RWPE1 (cell line): ENCODE measurements at regions not wholly inside any gene's neighbourhood (a gene's known extent, or its start where the extent isn't known, plus 50 kb on each side); places are given as distances from the start of the nearest gene placed in this dataset.

ENCODE experiments used
- CTCF ChIA-PET: fragments of 350-600 bp; sonication (Branson Sonifier 250); formaldehyde crosslinking; extraction: SDS; loops from one replicate; lab custom pipeline; 2021; lab: Yijun Ruan, JAX
- POLR2A ChIA-PET: fragments of 400-600 bp; formaldehyde crosslinking; extraction: SDS; loops from one replicate; lab custom pipeline; 2020; ENCODE audit warnings: antibody characterized with exemption; ENCODE audit not compliant: low non-redundant PET; lab: Yijun Ruan, JAX
- DNase-seq: peaks from one replicate; pipeline ENCODE4 v3.0.0; 2012; ENCODE audit warnings: low spot score
- H3K27ac ChIP-seq: fragments of 450-650 bp; 2 replicates; pipeline ENCODE4 v1.5.1; 2017
- CTCF ChIP-seq: fragments of 450-650 bp; conservative IDR thresholded peaks from 2 replicates; pipeline ENCODE4 v1.5.1; 2017; ENCODE audit warnings: low read depth, mild to moderate bottlenecking

- no peak for TF ChIP-seq CTCF
- ChIA-PET POLR2A (no interaction called here), CTCF (interaction anchor here (0.6 to 1.0 kb wide), 3 partner anchors 29 to 1225 kb away, joined by 3 to 4 read pairs (median 3); no protein-coding TSS in a partner anchor)
- DNase-seq: no peak
- H3K27ac ChIP-seq: no peak overlapping the region
Observed at GRCh38 chr2:217684431-217685254, 318.2 kb downstream of the TNS1 start.

- CTCF ChIA-PET: interaction anchor here (0.6 to 1.1 kb wide), 2 partner anchors 30 to 32 kb away, joined by 4 to 9 read pairs; no protein-coding TSS in a partner anchor
- no peak for DNase-seq
- POLR2A ChIA-PET: no interaction called here
- no peak overlapping the region for H3K27ac ChIP-seq
- no peak for TF ChIP-seq CTCF
Observed at GRCh38 chr2:217683106-217683870, 319.5 kb downstream of the TNS1 start.

GRCh38 chr2:217681791-217682190, 321.0 kb downstream of the TNS1 start:
- POLR2A ChIA-PET: no interaction called here
- H3K27ac ChIP-seq: no peak overlapping the region
- TF ChIP-seq CTCF: no peak
- CTCF ChIA-PET: interaction anchor here (1.1 kb wide), 1 partner anchor 31 kb away, joined by 9 read pairs; no protein-coding TSS in a partner anchor
- no peak for DNase-seq

GRCh38 chr2:217680381-217680780, 322.4 kb downstream of the TNS1 start:
- ChIA-PET POLR2A (no interaction called here), CTCF (no interaction called here)
- H3K27ac ChIP-seq: no peak overlapping the region
- no peak for TF ChIP-seq CTCF
- DNase-seq: no peak

- no peak overlapping the region for H3K27ac ChIP-seq
- ChIA-PET POLR2A (no interaction called here), CTCF (interaction anchor here (0.6 to 0.8 kb wide), 2 partner anchors 40 to 602 kb away, joined by 3 read pairs; no protein-coding TSS in a partner anchor)
- no peak for DNase-seq
- TF ChIP-seq CTCF: no peak
Observed at GRCh38 chr2:217673627-217674026, 329.2 kb downstream of the TNS1 start.

GRCh38 chr2:217672472-217672871, 330.3 kb downstream of the TNS1 start:
- no peak for DNase-seq
- CTCF ChIA-PET: interaction anchor here (0.7 to 0.9 kb wide), 3 partner anchors 15 to 22 kb away, joined by 3 read pairs; no protein-coding TSS in a partner anchor
- TF ChIP-seq CTCF: no peak
- no peak overlapping the region for H3K27ac ChIP-seq
- POLR2A ChIA-PET: no interaction called here
